ENCODE measurements at regions not wholly inside any gene's neighbourhood (a gene's known extent, or its start where the extent isn't known, plus 50 kb on each side); places are given as distances from the start of the nearest gene placed in this dataset.

DNA sequence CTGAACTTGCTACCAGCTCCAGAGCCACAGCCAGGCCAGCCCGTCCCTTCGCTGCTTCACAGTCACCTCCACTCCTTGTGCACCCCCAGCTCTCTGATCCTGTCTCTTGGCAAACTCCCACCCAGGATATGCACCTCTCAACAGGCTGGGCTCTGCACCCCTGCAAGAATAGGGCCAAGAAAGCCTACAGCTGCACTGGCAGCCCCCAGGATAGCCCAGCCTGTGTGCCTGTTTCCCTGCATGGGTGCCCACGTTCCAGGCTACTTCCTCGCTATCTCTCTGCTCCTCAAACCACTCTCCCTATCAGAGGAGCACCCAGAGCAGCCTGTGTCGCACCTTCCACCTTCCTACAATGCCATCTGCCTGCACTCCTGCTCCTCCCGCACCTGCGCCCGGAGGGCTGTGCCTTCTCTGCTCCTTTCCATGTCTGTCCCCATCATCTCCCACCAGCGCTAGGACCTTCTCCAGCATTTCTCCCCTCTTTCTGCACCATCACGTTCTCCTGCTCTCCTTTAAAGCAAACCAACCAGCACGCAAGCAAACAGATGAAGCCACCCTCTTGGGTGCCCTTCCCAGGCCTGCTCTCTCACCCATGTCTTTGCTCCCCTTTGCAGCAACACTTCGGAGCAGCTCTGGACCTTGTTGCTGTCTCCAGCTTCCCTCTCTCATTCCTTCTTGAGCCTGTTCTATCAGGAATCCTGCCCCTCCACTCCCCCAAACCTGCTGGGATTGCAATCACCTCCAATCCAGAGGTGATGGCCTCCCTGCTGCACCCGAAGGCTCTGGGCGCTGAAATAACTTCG, 313.2 kb upstream of the HS6ST1 start:
- no peak for DNase-seq (ENCODE audit: low read depth in 2 of 2)

DNA sequence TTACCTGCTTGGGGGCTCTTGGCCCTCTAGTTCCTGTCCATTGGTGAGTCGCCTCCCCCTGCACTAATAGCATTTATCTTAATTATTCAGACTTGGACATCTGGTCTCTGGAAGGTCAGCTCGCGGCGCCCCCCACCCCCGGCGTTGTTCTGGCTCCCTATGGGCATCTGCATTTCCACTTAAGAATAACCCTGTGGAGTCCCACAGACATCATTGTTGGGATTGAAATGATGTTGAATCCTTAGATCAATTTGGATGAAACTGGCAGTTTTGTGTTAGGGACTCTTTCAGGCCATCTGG, 313.8 kb upstream of the HS6ST1 start:
- no peak for DNase-seq (ENCODE audit: low read depth in 2 of 2)

DNA sequence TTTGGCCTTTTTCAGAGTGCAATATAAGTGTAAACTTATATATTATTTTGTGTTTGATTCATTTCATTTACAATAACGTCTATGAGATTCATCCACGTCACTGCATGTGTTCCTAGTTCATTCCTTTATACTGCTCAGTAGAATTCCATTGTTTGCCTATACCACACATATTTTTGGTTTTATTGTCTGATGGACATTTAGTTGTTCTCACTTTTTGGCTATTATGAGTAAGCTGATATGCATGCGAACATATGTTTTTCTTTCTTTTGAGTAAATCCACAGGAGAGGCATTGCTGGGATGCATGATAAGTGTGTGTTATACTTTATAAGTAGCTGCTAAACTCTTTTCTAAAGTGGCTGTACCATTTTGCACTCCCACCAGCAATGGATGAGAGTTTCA, 314.8 kb upstream of the HS6ST1 start:
- no peak for DNase-seq (ENCODE audit: low read depth in 2 of 2)

DNA sequence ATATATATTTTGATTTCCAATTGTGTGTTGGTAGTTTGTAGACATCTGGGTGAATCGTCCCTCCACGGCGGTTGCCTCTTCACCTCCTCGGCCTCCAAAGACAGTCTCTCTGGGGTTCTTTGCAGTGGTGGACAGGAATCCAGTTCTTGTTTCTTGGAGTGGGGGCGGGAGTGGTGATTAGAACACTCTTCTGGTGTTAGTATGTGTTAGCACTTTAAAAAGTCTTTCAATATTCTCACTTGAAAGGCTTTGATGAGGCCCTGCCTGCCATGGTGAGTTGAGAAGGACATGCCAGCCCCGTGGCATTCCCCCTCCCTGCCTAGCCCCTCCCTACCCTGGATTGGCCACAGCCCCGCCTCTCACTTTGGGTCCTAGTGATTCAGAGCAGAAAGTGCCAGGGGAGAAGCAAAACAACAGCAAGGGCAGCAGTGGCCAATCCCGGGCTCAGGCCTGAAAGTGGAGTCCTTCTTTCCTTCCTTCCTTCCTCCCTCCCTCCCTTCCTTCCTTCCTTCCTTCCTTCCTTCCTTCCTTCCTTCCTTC, 316.8 kb upstream of the HS6ST1 start:
- no peak for DNase-seq (ENCODE audit: low read depth in 2 of 2)

DNA sequence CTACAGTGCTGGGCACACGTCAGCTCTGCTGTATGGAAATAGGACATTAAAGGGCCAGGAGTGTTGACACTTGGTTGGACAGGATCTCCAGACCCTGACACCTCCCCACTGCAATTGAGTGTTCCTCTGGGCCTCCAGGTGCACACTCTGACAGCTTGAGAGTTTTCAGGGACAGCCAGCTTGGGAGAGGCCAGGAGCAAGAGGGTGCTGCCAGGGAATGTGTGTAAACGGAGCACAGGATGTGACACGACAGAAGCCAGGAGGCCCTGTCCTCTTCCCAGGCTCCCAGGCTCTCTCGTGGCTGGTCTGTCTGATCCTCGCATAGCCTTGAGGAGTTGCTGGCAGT, 318.1 kb upstream of the HS6ST1 start:
- DNase-seq (ENCODE audit: low read depth in 2 of 2) = no peak

DNA sequence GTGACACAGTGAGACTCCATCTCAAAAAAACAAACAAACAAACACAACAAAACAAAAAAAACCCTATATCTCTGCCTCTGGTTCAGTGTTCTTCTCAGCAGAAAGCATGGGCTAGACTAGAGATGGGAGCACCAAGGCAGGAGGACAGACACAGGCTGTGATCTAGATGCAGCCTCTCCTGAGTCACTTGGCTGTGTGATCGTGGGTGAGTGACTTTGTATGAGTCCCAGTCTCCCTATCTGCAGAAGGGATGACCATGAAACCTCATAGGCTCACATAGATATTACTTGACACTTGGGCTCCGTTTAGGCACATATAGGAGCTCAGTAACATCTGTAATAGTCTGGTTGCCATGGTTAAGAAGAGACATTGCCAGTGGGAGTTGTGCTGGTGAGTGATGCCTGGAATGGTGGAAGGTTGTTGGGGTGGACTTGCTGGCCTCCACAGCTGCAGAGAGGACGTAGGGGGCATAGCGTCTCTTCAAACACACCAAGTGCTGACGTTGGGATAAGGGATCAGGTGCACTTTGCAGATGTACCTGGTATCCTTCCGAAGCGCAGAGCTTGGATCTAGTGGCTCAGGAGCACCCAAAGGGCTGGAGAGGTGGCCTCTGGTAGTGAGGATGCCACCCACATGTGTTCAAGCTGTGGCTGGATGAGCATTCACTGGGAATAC, 318.9 kb upstream of the HS6ST1 start:
- no peak for DNase-seq (ENCODE audit: low read depth in 2 of 2)

DNA sequence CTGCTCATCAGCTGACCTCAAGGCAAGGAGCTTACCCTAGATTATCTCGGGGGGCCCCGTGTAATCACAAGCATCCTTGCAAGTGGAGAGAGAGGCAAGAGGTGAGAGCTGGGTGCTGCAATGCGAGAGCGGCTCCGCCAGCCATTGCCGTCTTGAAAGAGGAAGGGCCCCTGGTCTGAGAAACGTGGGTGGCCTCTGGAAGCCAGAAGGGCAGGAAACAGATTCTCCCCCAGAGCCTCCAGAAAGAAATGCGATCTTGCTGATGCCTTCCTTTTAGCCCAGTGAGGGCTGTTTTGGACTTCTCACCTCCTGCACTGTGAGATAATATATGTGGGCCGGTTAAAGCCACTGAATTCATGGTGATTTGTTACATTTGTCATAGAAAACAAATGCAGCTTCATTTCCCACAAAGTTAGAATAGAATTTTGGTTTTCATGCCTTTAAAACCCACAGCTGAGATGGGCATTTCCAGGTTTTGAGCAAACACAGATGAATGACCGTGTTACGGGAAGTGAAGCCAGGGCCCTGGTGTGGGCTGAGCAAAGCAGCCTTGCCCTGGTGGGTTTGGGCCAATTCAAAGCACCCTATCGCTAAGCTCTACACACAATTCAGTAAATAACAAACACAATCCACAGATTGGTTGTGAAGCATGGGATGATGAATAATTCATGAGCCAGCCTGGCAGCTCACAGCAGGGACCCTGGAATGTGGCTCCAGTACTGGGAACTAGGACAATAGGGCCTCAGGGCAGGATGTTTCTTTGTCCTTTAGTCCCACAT, 319.9 kb upstream of the HS6ST1 start:
- DNase-seq (ENCODE audit: low read depth in 2 of 2) = no peak

DNA sequence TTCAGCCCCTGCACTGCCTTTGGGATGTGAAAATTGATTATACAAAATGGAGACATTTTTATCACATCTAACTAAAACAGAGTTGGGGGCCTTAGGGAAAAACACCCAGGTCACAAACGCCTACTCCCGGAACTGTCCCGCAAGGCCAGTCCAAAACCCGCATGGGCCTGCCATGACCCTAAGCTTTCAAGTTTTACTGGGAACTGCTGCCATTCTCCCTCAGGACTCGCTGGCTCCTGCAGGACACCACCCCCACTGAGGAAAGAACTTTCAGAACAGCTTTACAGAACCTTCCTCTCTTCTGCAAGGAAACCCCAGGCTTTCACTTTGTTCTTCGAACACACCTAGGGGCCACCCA, 320.4 kb upstream of the HS6ST1 start:
- DNase-seq (ENCODE audit: low read depth in 2 of 2) = no peak

DNA sequence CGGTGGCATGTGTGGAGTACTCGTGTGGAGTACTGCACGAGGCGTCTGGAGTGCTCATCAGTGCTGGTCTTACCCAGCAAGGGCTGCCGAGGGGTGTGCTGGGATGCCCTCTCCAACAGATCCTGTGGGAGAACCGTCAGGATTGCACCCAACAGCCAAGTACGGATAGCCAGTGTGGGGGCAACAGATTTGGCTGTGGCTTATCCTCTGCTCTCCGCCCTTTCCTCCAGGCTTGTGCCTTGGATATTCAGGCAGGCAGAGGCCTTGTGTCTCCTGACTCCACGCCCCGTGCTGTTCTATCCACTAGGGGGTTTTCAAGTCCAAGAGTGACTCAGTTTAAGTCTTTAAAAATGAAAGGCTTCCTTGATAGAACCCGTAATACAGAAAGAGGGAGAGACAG, 321.0 kb upstream of the HS6ST1 start:
- DNase-seq (ENCODE audit: low read depth in 2 of 2) = no peak

DNA sequence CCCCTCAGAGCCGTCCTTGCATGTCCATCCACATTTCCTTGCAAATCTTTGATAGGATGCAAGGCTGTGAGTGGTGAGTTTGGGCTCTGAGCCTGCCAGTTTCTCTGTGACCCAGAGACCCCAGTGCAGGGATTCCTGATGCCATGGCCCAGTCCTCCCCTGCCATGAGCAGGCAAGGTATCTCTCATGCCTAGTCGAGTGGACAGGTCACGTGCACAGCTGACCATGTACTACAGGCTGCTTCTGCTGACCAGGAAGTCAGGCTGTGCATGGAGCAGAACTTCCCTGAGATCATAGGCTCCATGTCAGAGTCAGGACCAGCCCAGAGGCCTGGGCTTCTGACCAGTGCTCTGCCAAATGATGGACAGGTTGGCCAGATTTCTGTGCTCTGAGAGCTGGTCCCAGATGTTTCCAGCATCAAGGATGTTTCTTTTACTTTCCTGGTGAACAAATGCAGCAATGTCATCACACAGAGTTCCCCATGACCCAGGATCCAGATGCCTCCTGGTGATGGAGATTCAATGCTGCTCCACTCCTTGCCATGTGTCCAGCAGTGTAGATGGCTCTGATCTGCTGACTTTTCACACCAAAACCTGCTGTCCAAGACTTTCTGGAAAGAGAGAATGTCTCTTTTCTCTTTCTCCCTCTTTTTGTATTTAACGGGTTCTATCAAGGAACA, 321.6 kb upstream of the HS6ST1 start:
- no peak for DNase-seq (ENCODE audit: low read depth in 2 of 2)

DNA sequence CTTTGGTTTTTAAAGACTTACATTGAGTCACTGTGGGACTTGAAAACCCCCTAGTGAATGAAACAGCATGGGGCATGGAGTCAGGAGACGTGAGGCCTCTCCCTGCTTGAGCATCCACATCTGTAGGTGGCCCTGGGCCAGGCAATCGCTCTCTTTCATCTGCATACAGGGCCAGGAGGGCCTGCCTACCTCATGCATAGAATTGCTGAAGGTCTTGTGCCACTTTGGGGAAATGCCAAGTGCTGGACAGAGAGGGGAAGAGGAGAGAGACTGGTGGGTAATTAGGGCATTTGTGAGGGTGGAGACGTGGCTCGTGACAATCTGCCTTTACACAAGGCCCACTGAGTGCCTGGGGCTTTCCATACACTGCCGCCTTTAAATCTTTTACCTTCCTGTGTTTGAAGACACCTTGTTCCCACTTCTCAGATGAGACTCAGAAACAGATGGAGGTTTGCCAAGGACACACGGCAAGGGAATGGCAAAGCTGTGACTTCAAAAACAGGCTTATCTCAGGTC, 322.2 kb upstream of the HS6ST1 start:
- DNase-seq (ENCODE audit: low read depth in 2 of 2) = no peak

DNA sequence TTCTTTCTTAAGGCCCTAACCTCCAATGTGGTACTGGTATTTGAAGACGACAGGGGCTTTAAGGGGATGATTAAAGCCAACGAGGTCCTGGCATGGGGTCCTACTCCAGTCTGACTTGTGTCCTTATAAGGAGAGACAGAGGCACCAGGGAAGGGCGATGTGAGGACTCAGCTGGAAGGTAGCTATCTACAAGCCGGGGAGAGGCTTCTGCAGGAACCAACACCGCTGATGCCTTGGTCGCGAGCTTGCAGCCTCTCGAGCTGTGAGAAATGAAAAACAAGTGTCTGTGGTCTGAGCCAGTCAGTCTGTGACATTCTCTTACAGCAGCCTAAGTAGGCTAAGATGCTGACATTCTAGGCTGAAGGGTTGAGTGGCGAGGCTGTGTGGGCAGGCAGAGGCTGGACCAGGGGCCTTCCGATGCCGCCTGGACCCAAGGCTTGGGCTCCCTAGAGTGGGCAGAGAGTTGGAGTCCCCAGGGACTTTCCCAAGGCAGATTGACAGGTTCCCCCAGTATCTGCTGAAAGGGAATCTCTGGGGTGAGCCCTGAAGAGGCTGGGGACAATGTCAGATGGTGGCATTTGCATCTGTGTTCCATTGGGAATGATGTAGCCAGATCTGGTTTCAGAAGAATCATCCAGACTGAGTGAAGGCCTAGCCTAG, 322.9 kb upstream of the HS6ST1 start:
- no peak for DNase-seq (ENCODE audit: low read depth in 2 of 2)

DNA sequence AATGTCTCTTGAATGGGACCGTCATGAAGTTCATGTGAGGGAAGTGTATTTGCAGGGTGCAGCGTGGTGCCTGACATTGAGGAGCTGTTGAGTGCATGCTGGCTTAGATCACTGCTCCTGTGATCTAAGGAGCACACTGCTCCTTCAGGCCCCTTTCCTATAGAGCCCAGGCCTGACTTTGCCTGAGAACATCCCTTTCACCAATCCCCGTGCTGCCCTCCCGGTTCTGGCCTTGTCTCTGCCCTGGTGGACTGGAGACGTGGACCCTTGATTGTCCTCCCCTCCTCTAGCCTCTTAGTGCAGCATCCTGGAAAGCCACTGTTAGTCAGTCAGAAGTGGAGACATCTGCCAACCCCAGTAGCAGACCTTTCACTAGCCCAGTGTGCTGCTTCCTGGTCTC, 323.6 kb upstream of the HS6ST1 start:
- no peak for DNase-seq (ENCODE audit: low read depth in 2 of 2)

DNA sequence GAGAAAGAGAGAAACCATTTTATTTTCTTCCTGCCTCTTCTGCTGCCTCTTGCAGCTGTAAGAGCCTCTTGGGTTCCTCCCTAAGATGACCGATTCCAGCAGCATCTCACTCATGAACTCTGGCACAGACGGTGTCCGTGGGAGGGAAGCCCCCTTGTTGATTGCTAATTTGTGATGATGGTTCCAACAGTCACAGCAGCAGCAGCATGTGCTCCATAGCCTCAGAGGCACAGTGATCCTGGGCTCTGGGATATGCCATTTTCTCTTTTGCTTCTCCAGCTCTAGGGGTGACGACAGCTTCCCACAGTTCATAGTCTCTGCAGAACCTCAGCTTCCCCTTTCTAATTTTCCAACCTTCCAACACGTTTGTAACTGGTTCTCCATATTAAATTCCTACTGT, 324.2 kb upstream of the HS6ST1 start:
- DNase-seq (ENCODE audit: low read depth in 2 of 2) = no peak

DNA sequence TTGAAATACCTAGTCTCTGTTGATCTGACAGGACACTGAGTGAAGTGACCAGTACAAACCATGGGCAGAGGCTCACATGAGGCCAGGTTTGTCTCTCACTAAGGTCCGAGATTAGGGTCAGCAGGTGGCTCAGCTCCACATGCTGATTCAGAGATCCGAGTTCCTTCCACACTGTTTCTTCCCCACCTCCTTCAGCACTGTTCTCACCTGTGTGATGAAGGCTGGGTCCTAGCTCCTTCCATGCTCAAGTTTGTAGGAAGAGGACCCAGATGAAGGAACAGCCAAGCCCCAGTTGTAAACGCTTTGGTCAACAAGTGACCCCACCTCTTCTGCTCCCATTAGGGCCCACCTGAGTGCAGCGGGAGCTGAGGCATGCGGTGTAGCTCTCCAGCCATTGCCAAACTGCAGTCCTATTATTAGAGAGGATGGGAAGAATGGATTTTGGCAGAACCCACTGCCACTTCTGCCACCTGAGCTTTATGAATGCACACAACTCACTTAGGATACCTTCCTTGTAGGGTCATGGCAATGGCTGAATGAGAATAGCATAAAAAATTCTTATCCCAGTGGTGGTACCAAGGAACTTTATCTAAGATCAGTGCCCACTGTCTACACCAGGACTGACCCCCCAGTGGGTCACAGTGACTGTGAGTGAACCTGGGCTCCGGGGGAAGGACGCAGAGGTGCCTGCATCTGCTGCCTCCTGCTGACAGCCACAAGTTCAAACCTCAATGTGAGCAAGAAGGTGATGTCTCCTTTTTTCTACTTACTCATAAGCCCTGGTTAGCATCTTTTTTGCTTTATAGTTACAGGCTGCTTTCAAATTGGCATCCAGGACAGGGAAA, 324.8 kb upstream of the HS6ST1 start:
- no peak for DNase-seq (ENCODE audit: low read depth in 2 of 2)

DNA sequence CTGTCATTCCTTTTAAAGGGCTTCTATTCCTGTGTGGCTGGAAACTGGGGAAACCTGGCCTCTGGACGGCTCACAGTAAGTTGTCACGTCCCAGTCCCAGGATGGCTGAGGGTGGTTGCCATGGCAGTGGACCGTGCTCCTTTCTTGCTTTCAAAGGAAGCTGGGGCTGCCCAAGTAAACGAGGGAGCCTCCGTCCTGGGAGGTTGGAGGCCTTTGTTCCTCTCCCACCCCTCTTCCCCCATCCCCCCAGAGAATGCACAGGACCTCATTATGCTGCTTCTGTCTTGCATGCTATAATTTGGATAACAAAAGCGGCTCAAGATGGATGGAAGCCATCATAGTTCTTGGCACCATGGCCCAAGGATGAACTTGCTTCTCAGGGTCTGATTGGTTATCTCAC, 325.5 kb upstream of the HS6ST1 start:
- no peak for DNase-seq (ENCODE audit: low read depth in 2 of 2)

DNA sequence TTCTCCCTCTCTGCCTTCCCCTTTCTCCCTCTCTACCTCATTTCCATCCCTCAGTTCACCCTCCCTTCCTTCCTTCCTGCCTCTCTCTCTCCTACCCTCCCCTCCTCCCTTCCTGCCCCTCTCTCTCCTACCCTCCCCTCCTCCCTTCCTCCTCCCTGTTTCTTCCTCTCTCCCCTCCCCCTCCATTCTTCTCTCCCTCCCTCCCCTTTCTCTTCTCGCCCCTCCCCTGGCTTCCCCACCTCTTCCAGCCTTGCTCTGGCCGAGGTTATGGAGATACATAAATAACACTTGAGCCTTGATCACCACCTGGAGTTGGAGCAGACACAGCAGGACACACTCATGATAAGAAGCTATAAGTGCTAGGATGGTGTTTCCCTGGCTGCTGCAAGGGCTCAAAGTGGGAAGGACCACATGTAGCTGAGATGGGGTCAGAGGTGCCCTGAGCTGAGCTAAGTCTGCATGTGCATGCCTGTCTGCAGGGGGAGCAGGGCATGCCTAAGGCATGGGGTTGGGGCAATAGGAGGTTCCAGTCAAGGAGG, 326.1 kb upstream of the HS6ST1 start:
- DNase-seq (ENCODE audit: low read depth in 2 of 2) = no peak

DNA sequence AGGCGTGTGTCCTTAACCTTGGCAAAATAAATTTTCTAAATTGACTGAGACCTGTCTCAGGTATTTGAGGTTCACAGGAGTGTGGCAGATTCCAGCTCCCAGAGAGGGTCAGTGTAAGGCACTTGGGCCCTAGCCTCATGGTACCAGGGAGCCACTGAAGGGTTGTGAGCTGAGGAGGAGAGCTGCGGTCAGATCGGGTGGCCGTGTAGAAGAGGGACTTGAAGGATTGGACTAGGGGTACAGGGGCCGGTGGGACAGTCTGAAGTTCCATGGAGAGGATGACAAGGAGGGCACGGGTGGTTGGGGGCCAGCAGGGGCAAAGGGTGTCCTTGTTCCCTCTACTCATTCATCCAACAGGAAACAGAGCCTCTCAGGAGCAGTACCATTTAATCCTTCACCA, 327.0 kb upstream of the HS6ST1 start:
- DNase-seq (ENCODE audit: low read depth in 2 of 2) = no peak

DNA sequence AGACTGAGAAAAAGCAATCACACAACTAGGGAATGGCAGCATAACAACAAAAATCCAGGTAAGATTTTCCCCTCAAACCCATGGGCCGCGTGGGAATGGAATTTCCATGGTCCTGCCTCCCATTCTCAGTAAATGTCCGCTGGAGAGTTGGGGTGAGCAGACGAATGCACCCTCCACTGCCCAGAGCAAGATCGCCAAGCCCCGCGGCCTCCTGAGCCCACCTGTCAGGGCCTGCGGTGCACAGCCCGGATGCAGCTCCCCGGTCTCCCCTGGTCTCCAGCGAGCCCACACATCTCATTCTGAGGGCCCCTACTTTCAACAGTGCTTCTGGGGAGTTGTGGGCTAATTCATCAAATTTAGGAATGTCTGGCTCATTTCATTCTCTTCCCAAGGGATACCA, 327.4 kb upstream of the HS6ST1 start:
- DNase-seq (ENCODE audit: low read depth in 2 of 2) = no peak

DNA sequence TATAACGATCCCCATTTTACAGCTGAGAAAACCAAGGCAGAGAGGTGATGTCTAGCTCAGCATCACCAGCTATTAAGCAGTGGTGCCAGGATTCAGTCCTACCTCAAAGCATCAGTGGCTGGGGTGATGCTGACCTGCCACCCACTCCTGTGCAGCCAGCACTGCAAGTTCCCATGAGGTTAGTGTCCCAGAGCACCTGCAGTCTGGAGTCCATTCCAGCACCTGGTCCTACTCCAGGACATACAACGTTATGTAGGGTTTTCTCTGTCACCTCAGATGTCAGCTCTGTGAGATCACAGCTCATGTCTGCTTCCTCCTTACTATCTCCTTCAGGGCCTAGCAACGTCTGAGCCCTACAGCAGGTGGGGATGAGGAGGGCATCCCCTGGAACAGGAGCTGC, 328.0 kb upstream of the HS6ST1 start:
- DNase-seq (ENCODE audit: low read depth in 2 of 2) = no peak

All from stimulated activated CD8-positive, alpha-beta memory T cell treated with anti-CD3 and anti-CD28 coated beads, Interleukin-2, amount 100 ng/mL, for 1 hour (primary cell).